Stimulated activated CD4-positive, alpha-beta T cell treated with anti-CD3 and anti-CD28 coated beads, Interleukin-1b, Interleukin-23, amount 100 ng/mL, for 4 hours (primary cell): ENCODE measurements at regions not wholly inside any gene's neighbourhood (a gene's known extent, or its start where the extent isn't known, plus 50 kb on each side); places are given as distances from the start of the nearest gene placed in this dataset.

Source experiments
- DNase-seq, 2 donors: peaks; one replicate each; pipeline ENCODE4 v3.0.0-alpha.2; 2020; ENCODE audit warnings: low read depth in 2 of 2

- DNase-seq, result no peak
Observed at GRCh38 chr15:26477044-26477443, 295.8 kb downstream of the GABRB3 start.

- no peak for DNase-seq
Observed at GRCh38 chr15:26475554-26475953, 297.3 kb downstream of the GABRB3 start.

- DNase-seq, result no peak
Observed at GRCh38 chr15:26472661-26473060, 300.2 kb downstream of the GABRB3 start.

- DNase-seq, result no peak
Observed at GRCh38 chr15:26461847-26462608, 310.8 kb downstream of the GABRB3 start.

- no peak for DNase-seq
Observed at GRCh38 chr15:26460165-26460564, 312.7 kb downstream of the GABRB3 start.

- DNase-seq, result no peak
Observed at GRCh38 chr15:26455828-26456227, 317.0 kb downstream of the GABRB3 start.

- DNase-seq, result no peak
Observed at GRCh38 chr15:26453914-26454313, 319.0 kb downstream of the GABRB3 start.

- DNase-seq, result no peak
Observed at GRCh38 chr15:26451995-26452394, 320.9 kb downstream of the GABRB3 start.

GRCh38 chr15:26449291-26449690 lies 323.6 kb downstream of the GABRB3 start:
- no peak for DNase-seq

- DNase-seq, result no peak
Observed at GRCh38 chr15:26443321-26443720, 329.5 kb downstream of the GABRB3 start.

GRCh38 chr15:26442680-26443079 lies 330.2 kb downstream of the GABRB3 start:
- no peak for DNase-seq

- DNase-seq, result no peak
Observed at GRCh38 chr15:26439681-26440080, 333.2 kb downstream of the GABRB3 start.

GRCh38 chr15:26438718-26439117 lies 334.1 kb downstream of the GABRB3 start:
- DNase-seq, result no peak

GRCh38 chr15:26438316-26438715 lies 334.6 kb downstream of the GABRB3 start:
- DNase-seq, result no peak

- no peak for DNase-seq
Observed at GRCh38 chr15:26433818-26434217, 339.0 kb downstream of the GABRB3 start.

- no peak for DNase-seq
Observed at GRCh38 chr15:26433060-26433459, 339.8 kb downstream of the GABRB3 start.

- no peak for DNase-seq
Observed at GRCh38 chr15:26421065-26421464, 351.8 kb downstream of the GABRB3 start.

GRCh38 chr15:26395624-26396023 lies 377.2 kb downstream of the GABRB3 start:
- DNase-seq, result no peak

- DNase-seq, result no peak
Observed at GRCh38 chr15:26394801-26395200, 378.1 kb downstream of the GABRB3 start.

GRCh38 chr15:26392956-26393355 lies 379.9 kb downstream of the GABRB3 start:
- DNase-seq, result no peak

GRCh38 chr15:26391567-26392194 lies 381.2 kb downstream of the GABRB3 start:
- no peak for DNase-seq

GRCh38 chr15:26382444-26383072 lies 390.3 kb downstream of the GABRB3 start:
- DNase-seq, result no peak

GRCh38 chr15:26378304-26378703 lies 394.6 kb downstream of the GABRB3 start:
- no peak for DNase-seq
